Endothelial cell (in vitro differentiated cells): ENCODE measurements at regions not wholly inside any gene's neighbourhood (a gene's known extent, or its start where the extent isn't known, plus 50 kb on each side); places are given as distances from the start of the nearest gene placed in this dataset.

Experiments
- DNase-seq: peaks from one replicate; pipeline ENCODE4 v3.0.0; 2021; ENCODE audit warnings: low spot score
- H3K27ac Mint-ChIP-seq: one replicate; pipeline ENCODE4 v1.8.0; 2021; ENCODE audit warnings: mixed read lengths, inconsistent platforms; ENCODE audit not compliant: unreplicated experiment
- H3K27me3 Mint-ChIP-seq: one replicate; pipeline ENCODE4 v1.8.0; 2021; ENCODE audit warnings: mild to moderate bottlenecking, moderate library complexity, mixed read lengths, inconsistent platforms; ENCODE audit not compliant: unreplicated experiment
- H3K36me3 Mint-ChIP-seq: one replicate; pipeline ENCODE4 v1.8.0; 2021; ENCODE audit warnings: mild to moderate bottlenecking, low read depth, mixed read lengths, inconsistent platforms; ENCODE audit not compliant: unreplicated experiment
- H3K4me1 Mint-ChIP-seq: one replicate; pipeline ENCODE4 v1.8.0; 2021; ENCODE audit warnings: mild to moderate bottlenecking, mixed read lengths, inconsistent platforms; ENCODE audit not compliant: unreplicated experiment
- H3K4me3 Mint-ChIP-seq: one replicate; pipeline ENCODE4 v1.8.0; 2021; ENCODE audit warnings: mild to moderate bottlenecking, mixed read lengths, inconsistent platforms; ENCODE audit not compliant: unreplicated experiment
- H3K9me3 Mint-ChIP-seq: one replicate; pipeline ENCODE4 v1.8.0; 2021; ENCODE audit warnings: mixed read lengths, inconsistent platforms; ENCODE audit not compliant: unreplicated experiment
- CTCF ChIP-seq: fragments of 200-600 bp; sonication (generic); IDR thresholded peaks from one replicate; pipeline ENCODE4 v1.5.0; 2021; ENCODE audit warnings: antibody characterized with exemption; ENCODE audit not compliant: unreplicated experiment

GRCh38 chr20:4401601-4402000 lies 152.5 kb upstream of the ADRA1D start:
- H3K27me3 Mint-ChIP-seq, result no peaks in the 10 kb centered on the region
- H3K4me3 Mint-ChIP-seq, result no peak overlapping the region
- no peaks in the 10 kb centered on the region for H3K36me3 Mint-ChIP-seq
- TF ChIP-seq CTCF, result no peak
- DNase-seq, result no peak
- H3K4me1 Mint-ChIP-seq, result no peaks in the 10 kb centered on the region
- no peak overlapping the region for H3K27ac Mint-ChIP-seq
- H3K9me3 Mint-ChIP-seq, result no peaks in the 10 kb centered on the region

- no peak for TF ChIP-seq CTCF
- Mint-ChIP-seq H3K27me3 (no peaks in the 10 kb centered on the region), H3K4me1 (no peaks in the 10 kb centered on the region), H3K4me3 (no peak overlapping the region), H3K27ac (no peak overlapping the region), H3K9me3 (no peaks in the 10 kb centered on the region), H3K36me3 (no peaks in the 10 kb centered on the region)
- no peak for DNase-seq
Observed at GRCh38 chr20:4384961-4385360, 135.9 kb upstream of the ADRA1D start.

GRCh38 chr20:4383961-4384360 lies 134.9 kb upstream of the ADRA1D start:
- no peaks in the 10 kb centered on the region for H3K27me3 Mint-ChIP-seq
- no peak for DNase-seq
- H3K36me3 Mint-ChIP-seq, result no peaks in the 10 kb centered on the region

GRCh38 chr20:4375881-4376280 lies 126.8 kb upstream of the ADRA1D start:
- H3K4me1 Mint-ChIP-seq, result no peaks in the 10 kb centered on the region
- H3K4me3 Mint-ChIP-seq, result no peak overlapping the region
- no peak for TF ChIP-seq CTCF
- no peak for DNase-seq
- H3K27ac Mint-ChIP-seq, result no peak overlapping the region
- no peaks in the 10 kb centered on the region for H3K9me3 Mint-ChIP-seq
- no peaks in the 10 kb centered on the region for H3K27me3 Mint-ChIP-seq
- no peaks in the 10 kb centered on the region for H3K36me3 Mint-ChIP-seq

More at GRCh38 chr20:4383961-4384360, 134.9 kb upstream of the ADRA1D start:
- no peaks in the 10 kb centered on the region for H3K4me1 Mint-ChIP-seq
- no peaks in the 10 kb centered on the region for H3K9me3 Mint-ChIP-seq
- H3K27ac Mint-ChIP-seq, result no peak overlapping the region
- no peak overlapping the region for H3K4me3 Mint-ChIP-seq
- TF ChIP-seq CTCF, result no peak

GRCh38 chr20:4373454-4373853 lies 124.4 kb upstream of the ADRA1D start:
- no peak overlapping the region for H3K4me3 Mint-ChIP-seq
- H3K27me3 Mint-ChIP-seq, result no peaks in the 10 kb centered on the region
- no peaks in the 10 kb centered on the region for H3K9me3 Mint-ChIP-seq
- H3K27ac Mint-ChIP-seq, result no peak overlapping the region
- H3K36me3 Mint-ChIP-seq, result no peaks in the 10 kb centered on the region
- no peaks in the 10 kb centered on the region for H3K4me1 Mint-ChIP-seq
- no peak for TF ChIP-seq CTCF
- no peak for DNase-seq
